NCI-H446 treated with DMSO at 0.1 percent for 48 hours (cell line): ENCODE measurements at regions not wholly inside any gene's neighbourhood (a gene's known extent, or its start where the extent isn't known, plus 50 kb on each side); places are given as distances from the start of the nearest gene placed in this dataset.

Experiments used
- DNase-seq: peaks from one replicate; lab custom pipeline; 2025; lab: John Stamatoyannopoulos, UW

DNA sequence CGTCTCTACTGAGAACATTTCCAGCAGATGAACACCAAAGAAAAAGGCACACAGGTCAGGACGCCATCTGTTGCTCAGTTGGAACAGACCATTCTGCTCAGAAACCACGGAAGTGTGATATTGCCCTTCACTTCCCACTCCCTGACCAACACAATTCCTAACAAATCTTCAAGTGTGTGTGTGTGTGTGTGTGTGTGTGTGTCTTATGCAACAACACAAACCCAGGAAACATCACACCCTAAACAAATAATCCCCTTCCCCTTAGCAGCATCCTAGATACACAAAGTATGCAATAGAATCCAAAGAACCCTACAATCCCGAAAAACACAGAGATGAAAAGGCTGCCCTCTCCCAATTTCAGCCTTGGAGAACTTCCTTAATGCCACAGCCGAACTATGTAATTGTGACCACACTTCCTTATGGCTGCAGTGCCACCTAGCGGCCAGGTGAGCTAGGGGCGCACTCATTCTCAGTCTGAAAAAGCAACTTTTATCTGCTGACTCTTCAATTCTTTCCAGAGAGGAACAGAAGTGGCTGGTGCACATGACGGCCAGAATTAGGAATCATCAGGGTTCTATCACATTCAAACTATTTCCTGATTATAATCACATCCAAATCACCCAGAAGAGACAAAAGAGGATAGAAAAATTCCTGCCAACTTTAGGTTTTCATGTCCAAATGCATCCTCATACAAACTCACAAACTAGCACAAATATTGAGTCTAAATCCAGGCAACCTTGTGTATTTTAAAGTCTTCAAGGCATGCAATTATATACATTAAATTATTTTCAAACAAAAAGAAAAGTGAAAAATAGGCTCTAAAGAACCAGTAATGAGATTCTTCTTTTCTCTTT is 164.9 kb downstream of the DHX15 start:
- peak; percentile 3 for DNase-seq

DNA sequence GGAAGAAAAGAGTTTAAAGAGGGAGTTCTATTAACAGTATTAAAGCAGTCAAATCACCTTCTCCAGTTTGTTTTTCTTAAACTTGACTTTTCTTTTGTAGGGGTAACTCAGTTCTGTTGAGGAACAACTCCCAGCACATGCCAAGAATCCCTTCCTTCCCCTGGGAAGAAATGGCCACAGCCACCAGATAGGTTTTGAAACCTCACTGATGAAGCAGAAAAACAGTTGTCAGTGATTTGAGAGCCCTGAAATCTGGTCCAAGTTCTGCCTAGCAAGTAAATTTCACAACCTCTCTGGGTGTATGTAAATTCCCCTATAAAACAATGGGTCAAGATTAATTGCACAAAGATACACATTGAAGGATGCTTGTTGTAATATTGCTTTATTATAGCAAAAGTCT is 167.1 kb downstream of the DHX15 start:
- no peak for DNase-seq

DNA sequence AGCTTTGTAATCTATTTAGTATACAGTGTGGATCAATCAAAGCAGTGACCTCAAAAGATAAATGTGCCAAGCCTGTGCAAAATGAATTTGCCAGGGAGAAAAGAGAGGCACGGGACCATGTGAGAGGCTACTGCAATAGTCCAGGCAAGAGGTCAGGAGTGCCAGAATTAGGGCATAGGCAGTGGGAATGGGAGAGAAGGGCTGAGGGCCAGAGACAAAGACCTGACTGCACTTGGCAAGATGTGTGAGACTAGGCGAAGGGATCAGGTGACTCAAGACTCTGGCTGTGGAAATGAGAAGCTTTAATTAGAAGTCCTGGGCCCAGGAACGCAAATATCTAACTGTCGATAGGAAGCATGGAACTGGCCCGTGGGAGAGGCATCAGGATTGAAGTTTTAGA is 168.1 kb downstream of the DHX15 start:
- DNase-seq: no peak

DNA sequence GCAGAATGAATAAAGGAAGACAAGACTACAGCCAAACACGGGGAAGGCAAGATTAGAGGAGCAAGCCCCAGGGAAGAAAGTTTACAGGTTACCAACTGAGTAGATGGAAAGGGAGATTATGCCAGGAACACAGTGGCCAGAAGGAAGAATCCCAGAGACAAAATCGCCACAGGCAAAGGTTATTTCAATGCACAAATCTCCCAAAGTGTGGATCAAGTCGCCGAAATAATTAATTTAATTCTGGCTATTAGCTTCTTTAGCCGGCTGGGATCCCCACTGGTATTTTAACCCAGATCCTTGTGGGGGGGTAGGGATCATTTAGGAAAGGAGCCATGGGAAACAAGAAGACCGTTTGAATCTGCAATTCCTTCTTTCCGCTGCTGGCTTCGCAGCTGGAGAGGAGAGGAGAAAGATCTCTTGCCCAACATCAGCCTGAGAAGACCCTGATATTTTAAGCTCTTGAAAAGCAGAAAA is 171.0 kb downstream of the DHX15 start:
- DNase-seq: no peak

DNA sequence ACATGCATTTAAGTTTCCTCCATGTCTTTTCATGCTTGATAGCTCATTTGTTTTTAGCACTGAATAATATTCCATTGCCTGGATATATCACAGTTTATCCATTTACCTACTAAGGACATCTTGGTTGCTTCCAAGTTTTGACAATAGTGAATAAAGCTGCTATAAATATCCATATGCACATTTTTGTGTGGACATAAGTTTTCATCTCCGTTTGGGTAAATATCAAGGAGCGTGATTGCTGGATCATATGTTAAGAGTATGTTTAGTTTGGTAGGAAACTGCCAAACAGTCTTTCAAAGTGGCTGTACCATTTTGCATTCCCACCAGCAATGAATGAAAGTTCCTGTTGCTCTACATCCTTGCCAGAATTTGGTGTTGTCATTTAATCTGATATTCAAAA is 172.5 kb downstream of the DHX15 start:
- no peak for DNase-seq

DNA sequence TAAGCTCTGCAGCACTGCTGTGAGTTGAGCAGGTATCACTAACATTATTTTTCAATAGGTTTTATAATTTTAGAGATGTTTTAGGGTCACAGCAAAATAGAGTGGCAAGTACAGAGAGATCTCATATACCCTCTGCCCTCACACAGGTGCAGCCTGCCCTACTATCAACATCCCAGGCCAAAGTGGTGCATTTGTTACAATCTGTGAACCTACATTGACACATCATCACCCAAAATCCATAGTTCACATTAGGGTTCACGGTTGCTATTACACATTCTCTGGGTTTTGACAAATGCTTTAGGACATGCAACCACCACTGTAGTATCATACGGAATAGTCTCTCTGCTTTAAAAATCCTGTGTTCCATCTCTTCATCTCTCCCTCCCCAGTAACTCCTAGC is 173.1 kb downstream of the DHX15 start:
- DNase-seq: no peak

DNA sequence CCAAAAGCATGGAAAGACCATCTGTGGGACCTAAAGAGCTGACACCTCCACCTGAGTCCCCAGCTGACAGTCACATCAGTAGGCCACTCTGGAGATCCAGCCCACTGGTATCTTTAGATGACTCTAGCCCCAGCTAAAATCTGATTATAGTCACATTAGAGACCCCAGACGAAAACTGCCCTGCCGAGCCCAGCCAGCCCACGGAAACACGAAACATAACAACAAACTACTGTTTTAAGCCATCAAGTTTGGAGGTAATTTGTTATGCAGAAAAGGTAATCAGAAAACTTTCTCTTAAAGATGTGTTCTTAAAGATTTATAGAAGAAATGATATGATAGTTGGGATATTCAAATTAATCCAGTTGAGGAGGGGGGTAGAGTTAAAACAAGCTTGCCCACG is 175.7 kb downstream of the DHX15 start:
- DNase-seq: no peak

DNA sequence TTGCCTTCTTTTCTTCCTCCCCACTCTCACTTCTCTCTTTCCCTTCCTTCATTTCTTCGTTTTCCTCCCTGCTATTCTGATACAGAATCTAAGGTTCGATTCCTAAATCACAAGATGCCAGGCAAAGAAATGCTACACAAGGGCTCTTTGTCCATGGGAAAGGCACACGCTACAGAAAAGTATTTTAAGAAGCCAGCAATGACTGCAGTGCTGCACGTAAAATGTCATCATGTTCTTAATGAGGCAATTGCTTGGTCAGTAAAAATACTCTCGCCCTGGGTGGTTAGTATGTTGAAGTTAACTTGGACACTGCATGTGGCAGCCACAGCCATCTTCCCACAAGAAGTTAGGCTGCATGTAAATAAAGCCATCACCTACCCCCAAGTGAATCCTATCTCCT is 178.4 kb downstream of the DHX15 start:
- DNase-seq: no peak

DNA sequence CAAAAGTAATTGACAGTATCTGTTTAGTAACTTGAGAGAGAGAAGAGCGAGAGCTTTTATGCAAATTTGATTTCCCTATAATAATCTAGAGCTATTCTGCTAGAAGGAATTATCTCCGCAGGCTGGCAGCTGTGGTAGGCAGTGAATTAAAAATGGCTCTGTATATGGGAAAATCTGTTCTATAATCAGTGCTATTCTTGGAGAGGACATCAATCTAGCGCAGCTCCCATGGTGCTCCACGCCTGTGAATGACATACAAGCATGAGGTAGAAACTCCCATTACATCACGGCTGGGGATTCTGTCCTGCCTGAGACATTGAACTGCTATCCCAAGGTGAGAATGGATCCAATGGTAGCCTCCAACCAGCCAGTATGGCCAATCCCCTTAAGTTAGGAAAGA is 179.0 kb downstream of the DHX15 start:
- no peak for DNase-seq

DNA sequence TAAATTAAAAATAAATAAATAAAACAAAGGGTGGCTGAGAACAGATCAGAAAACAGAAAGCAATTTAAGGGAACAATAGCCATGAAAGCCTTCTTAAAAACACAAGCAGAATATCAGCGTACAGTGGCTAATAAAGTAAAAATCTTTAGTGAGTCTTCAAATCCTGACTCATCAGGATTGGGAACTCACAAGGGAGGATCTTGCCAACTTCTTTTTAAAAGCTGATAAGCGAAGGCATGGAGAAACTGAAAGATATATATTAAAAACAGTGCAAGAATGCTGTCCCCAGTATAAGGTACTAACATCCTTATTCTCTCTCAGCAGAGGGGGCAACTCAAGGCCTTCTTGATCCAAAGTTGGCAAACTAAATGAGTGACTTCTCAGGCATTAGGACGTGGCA is 180.1 kb downstream of the DHX15 start:
- no peak for DNase-seq

DNA sequence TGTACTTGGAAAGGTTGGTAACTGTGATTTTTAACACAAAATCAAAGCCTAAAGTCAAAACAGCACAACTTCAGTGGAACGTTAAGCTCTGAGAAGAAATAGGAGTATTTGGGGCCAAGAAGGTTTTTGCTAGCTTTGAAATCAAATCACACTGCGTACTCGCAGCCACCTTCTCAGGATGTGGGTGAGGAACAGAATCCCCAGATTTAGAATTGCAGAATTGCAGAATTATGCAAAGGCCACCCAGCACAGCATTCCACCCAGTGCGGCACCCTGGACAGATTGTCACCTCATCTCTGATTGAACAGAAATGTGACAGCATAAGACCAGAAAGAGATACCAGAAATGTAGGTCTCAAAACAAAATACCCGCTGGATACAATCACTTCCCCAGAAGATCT is 181.1 kb downstream of the DHX15 start:
- DNase-seq: no peak

DNA sequence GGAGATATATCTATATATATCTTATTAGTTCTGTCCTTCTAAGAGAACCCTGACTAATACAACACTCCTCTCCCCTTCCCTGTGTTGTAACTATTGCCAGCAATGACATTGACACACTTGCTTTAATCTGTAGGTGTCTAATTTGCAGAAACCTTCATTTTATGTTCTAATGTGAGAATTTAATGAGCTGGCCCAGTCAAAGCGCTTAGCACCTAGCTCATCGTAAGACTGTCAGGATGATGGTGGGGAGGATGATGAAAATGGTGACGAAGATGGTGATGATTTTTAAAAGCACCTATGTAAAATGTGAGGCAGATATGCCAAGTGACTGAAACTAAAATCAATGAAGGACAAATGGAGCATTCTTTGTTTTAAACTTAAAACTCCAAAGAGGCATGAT is 183.8 kb downstream of the DHX15 start:
- no peak for DNase-seq

DNA sequence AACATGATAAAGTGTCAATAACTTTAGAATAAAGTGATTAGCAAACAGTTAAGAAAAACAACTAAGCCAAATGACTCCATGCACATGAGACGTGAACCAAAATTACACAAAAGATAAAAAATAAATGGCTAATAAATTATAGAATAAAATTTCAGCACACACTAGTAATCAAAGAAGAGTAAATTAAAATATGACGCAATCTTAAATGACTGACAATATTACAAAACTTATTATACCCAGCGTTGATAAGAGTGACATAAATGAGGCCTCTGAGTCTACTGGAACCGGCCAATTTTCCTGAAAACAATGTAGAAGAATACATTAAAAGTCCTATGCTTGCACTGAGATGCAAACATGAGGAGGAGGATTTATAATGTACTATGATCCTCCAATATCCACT is 187.4 kb downstream of the DHX15 start:
- no peak for DNase-seq

DNA sequence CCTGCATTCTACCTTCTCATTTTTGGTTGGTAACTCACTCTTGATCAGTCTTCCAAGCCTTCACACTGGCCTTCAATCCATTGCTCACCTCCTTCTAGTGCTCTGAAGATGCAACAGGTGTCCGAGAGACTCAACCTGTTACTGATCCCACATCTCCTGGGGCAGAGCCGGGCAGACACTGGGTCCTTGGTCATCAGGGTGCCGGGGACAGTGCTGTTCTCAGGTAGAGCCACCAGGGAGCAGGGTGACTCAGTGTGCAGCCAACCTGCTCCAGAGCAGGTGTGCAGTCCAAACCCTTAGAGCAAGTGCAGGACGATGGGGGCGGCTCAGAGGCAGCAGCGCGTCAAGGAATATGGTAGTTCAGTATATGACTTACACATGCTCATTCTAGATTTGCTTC is 188.4 kb downstream of the DHX15 start:
- no peak for DNase-seq

DNA sequence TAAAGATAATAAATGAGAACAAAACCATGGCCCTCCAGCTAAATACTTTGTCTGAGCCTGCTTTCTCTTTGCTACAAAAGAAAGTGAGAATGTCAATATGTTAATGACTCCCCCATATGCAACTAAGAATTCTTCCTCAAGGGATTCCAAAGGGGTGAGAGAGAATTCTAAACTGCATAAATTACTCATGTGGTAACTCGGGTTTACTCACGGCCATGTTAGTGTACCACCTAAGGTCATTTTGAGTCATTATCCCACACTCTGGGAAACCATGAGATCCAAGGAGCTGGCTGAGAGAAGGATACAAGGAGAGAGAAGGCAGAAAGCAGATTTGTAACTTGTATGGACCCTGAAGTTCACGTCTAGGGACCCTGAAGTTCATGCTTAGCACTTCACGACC is 190.3 kb downstream of the DHX15 start:
- no peak for DNase-seq

DNA sequence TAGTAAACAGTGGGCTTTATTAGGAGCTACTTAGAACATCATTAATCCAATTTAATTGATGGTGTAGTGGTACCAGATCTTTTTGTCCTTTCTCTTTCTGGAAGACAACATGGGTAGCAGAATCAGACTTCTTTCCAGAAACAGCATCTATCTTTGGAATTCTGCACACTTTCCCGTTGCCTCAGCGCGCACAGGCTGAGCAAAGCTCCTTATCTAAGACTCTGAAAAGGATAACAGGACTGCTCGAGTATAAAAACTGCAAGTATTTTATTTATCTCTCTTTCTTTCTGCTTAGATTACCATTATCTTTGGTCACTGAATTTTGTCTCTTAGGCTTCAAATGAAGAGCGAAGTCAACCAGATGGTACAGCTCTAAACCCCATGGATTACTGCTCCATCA is 191.7 kb downstream of the DHX15 start:
- DNase-seq: no peak

DNA sequence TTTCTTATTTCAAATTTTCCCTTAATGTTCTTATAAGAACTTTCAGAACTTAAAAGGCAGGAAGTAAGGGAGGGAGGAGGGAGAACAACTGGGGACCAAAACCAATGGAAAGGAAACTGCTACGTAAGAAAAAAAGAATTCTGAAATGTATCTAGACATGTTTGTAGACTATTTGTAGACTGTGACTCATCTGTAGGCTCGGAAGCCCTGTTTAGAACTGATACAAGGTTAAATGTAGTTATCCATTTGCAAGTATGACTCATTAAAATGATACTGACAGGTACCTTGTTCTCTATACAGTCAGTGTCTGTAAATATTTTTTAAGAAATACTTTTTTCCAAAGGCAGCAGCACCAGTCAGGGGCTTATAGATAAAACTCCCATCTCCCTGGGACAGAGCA is 202.0 kb downstream of the DHX15 start:
- DNase-seq: no peak

DNA sequence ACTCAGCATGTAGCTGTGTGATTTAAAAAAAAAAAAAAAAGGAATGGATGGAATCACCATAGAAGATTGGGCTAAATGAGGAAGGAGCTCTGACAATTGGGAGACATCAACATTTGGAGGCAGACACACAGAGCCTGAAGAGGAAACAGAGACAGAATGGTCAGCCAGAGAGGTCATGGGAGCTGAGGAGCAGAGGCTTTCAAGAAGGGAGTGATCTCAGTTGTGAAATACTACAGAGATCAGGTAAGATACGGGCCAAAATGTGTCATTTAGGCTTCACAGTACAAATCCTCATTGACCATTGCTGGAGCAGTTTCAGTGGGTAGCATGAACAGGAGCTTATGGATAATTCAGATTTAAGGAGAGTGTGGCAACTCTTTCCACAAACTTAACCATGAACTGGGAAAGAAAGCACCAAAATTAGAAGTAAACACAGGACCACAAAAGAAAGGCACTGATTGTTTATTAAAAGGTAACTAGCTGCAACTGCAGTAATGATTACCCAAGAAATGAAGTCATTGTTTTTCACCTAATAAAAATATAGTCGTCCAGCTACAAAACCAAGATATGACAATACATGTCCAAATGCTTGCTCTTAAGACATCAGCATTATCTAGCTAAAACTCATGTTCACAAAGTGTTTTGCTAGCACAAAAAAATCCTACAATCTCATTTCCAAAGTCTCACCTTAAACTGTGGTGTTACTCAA is 203.2 kb downstream of the DHX15 start:
- DNase-seq: no peak

DNA sequence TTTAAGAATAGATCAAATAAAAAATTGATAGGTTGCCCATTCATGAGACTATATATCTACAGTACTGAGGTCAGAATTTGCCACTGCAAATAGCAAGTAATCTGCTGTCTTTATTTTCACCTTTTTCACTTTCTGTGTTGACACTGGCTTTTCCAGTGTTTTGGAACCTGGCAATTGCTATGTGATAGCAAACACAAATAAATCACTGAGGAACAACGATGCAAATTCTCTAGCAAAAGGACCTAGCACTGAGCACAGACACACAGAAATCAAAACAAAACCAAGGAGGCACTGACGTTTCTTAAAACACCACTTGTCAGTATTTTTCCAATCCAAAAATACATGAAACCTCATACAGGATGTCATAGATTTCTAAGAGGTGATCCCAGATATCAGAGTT is 210.7 kb downstream of the DHX15 start:
- no peak for DNase-seq

DNA sequence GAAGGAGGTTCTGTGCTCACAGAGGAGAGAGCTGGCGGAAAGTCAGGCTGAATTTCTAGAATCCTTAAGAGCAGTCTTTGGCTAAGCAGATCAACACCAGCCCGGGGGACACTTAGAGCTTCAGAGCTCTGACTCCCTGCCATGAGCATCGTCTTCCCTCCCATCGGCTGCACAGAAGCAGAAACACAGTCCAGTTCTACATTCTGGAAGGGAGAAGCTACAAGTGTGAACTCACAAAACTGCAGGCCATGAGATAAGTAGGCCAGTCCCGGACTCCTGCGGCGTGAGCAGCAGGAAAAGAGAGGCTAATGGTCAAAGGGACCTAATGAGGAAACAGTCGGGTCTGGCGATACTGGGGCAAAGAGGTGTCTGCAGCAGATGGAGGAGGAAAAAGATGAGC is 211.5 kb downstream of the DHX15 start:
- DNase-seq: no peak

DNA sequence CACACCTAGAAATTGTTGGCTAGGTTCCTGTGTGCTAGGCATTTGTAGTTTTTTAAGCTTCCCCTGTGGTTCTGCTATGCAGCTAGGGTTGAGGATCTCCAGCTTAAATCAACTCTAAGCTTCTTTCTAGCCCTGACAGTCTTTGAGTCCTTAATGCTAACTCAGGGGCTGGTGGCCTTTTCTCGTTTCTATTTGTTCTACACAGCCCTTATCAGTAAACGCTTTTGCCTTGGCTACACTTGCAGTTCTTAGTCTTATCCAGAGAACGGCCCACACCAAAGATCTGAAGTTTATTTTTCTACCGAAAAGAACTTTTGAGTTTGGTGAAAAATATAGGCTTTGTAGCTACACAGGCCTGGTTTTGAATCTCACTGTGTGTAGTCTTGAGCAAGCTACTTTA is 212.0 kb downstream of the DHX15 start:
- no peak for DNase-seq

DNA sequence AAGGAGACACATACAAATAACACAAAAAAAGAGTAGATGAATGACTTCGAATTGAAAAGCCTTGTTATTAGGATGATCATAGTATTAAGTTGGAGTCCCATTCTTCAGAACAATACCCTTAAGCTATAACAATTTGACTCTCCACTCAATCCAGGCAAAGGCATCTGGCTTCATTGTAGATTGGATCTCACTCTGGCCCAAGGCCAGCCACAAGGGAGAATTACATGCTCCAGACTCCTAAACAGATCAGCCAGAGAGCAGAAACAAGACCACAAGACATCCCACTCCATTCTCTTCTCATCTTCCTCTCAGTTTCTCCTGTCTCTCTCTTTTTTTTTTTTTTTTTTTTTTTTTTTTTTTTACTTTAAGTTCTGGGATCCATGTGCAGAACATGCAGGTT is 213.9 kb downstream of the DHX15 start:
- no peak for DNase-seq

DNA sequence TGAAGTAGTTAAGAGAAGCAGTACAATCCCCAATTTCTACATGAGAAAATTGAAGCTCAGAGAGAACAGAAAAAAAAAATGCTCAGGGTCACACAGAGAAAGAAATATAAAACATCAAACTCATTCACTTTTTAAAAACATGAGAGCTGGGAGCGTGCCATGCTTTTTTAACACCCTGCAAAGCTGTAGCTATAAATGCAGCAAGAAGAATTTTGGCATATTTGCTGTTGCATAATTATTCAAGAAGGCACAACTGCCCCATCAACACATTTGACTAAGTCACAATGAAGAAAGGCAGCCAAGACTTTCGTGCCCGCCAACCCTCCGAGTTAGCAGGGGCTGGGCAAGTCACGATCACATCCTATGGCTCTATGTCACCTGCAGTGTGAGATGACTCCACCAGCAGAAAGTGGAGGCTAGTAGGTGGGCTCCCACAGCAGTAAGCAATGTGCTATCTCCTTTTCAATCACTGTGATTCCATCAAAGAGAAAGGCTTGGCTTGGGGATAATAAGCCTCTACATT is 214.8 kb downstream of the DHX15 start:
- DNase-seq: no peak
